H1 (cell line): ENCODE measurements at regions not wholly inside any gene's neighbourhood (a gene's known extent, or its start where the extent isn't known, plus 50 kb on each side); places are given as distances from the start of the nearest gene placed in this dataset.

ENCODE experiments used
- ASH2L ChIP-seq: fragments of 200-600, 300-600 bp; sonication (generic); IDR thresholded peaks from one replicate; pipeline ENCODE4 v1.7.1; 2017; ENCODE audit warnings: low read length
- BRCA1 ChIP-seq: IDR thresholded peaks from 2 replicates; pipeline ENCODE4 v1.6.1; 2012; ENCODE audit warnings: low read depth, low read length, improper control_type of control experiment
- CBX5 ChIP-seq: fragments of 300-800, 300-1000 bp; sonication (generic); IDR thresholded peaks from 2 replicates; pipeline ENCODE4 v1.7.1; 2016; ENCODE audit warnings: antibody characterized with exemption, low read length, low read depth
- CHD1 ChIP-seq: IDR thresholded peaks from 2 replicates; pipeline ENCODE4 v1.6.1; 2012; ENCODE audit warnings: low read depth, low read length, improper control_type of control experiment
- EP300 ChIP-seq, 2 experiments: IDR thresholded peaks; 1 replicate in 1 of 2; 2 replicates in 1 of 2; pipeline ENCODE4 v1.6.1; 2011 to 2012; ENCODE audit warnings: low read depth in 2 of 2, low read length in 2 of 2, mild to moderate bottlenecking in 2 of 2, borderline replicate concordance in 1 of 2, inconsistent platforms in 1 of 2, moderate library complexity in 1 of 2
- HDAC2 ChIP-seq, 2 experiments: fragments of 300-600 bp in 1 of 2; sonication (generic) in 1 of 2; IDR thresholded peaks; 2 replicates each; pipeline ENCODE4 v1.6.1; 2011 to 2012; ENCODE audit warnings: low read depth in 2 of 2, low read length in 2 of 2, mild to moderate bottlenecking in 2 of 2, moderate library complexity in 2 of 2, borderline replicate concordance in 1 of 2, inconsistent platforms in 1 of 2
- TAF1 ChIP-seq: IDR thresholded peaks from 2 replicates; pipeline ENCODE4 v1.6.1; 2011; ENCODE audit warnings: mild to moderate bottlenecking, low read depth, low read length

- no peak for TF ChIP-seq HDAC2 (IDR thresholded peaks at IDR 0.05; ENCODE audit: borderline replicate concordance in 1 of 2, low read depth in 2 of 2, low read length in 2 of 2)
- no peak for TF ChIP-seq CBX5
- TF ChIP-seq TAF1, result no peak
- TF ChIP-seq ASH2L, result no peak
- no peak for TF ChIP-seq CHD1
- no peak for TF ChIP-seq BRCA1
- no peak for TF ChIP-seq EP300 (IDR thresholded peaks at IDR 0.05; ENCODE audit: borderline replicate concordance in 1 of 2, low read depth in 2 of 2, low read length in 2 of 2)
These were observed 624.4 kb downstream of the TECRL start (continued) for GRCh38 chr4:63784822-63785221.
